Ishikawa (cell line): ENCODE measurements at regions not wholly inside any gene's neighbourhood (a gene's known extent, or its start where the extent isn't known, plus 50 kb on each side); places are given as distances from the start of the nearest gene placed in this dataset.

Source experiments
- CEBPB ChIP-seq: IDR thresholded peaks from 2 replicates; pipeline ENCODE4 v1.6.1; 2012
- CREB1 ChIP-seq: IDR thresholded peaks from 2 replicates; pipeline ENCODE4 v1.6.1; 2012; ENCODE audit warnings: low read depth
- MAX ChIP-seq: IDR thresholded peaks from 2 replicates; pipeline ENCODE4 v1.6.1; 2012
- RAD21 ChIP-seq: IDR thresholded peaks from 2 replicates; pipeline ENCODE4 v1.6.1; 2012; ENCODE audit warnings: low read depth
- ZBTB7A ChIP-seq: IDR thresholded peaks from 2 replicates; pipeline ENCODE4 v1.6.1; 2012; ENCODE audit warnings: low read depth
- TF ChIP-seq, protein P1 (sequence below): IDR thresholded peaks from 2 replicates; pipeline ENCODE4 v1.6.1; 2012; ENCODE audit warnings: low read depth, mild to moderate bottlenecking

GRCh38 chr3:166104938-166105337 lies 267.7 kb upstream of the BCHE start:
- TF ChIP-seq ZBTB7A (no peak), RAD21 (no peak), MAX (no peak), CREB1 (no peak), CEBPB (no peak)
- TF ChIP-seq, protein P1, sequence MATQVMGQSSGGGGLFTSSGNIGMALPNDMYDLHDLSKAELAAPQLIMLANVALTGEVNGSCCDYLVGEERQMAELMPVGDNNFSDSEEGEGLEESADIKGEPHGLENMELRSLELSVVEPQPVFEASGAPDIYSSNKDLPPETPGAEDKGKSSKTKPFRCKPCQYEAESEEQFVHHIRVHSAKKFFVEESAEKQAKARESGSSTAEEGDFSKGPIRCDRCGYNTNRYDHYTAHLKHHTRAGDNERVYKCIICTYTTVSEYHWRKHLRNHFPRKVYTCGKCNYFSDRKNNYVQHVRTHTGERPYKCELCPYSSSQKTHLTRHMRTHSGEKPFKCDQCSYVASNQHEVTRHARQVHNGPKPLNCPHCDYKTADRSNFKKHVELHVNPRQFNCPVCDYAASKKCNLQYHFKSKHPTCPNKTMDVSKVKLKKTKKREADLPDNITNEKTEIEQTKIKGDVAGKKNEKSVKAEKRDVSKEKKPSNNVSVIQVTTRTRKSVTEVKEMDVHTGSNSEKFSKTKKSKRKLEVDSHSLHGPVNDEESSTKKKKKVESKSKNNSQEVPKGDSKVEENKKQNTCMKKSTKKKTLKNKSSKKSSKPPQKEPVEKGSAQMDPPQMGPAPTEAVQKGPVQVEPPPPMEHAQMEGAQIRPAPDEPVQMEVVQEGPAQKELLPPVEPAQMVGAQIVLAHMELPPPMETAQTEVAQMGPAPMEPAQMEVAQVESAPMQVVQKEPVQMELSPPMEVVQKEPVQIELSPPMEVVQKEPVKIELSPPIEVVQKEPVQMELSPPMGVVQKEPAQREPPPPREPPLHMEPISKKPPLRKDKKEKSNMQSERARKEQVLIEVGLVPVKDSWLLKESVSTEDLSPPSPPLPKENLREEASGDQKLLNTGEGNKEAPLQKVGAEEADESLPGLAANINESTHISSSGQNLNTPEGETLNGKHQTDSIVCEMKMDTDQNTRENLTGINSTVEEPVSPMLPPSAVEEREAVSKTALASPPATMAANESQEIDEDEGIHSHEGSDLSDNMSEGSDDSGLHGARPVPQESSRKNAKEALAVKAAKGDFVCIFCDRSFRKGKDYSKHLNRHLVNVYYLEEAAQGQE: no peak
